ENCODE measurements at regions not wholly inside any gene's neighbourhood (a gene's known extent, or its start where the extent isn't known, plus 50 kb on each side); places are given as distances from the start of the nearest gene placed in this dataset.

GRCh38 chr9:135355521-135356011 is 124.0 kb upstream of the PPP1R26 start:
- Histone ChIP-seq H3K4me1 (no peaks in the 10 kb centered on the region), H3K27me3 (no peaks in the 10 kb centered on the region)

GRCh38 chr9:135356021-135356420 is 123.6 kb upstream of the PPP1R26 start:
- H3K4me3 ChIP-seq, result no peak overlapping the region
- TF ChIP-seq POLR2A (IDR thresholded peaks at IDR 0.05) (no peak), EP300 (IDR thresholded peaks at IDR 0.05) (no peak), CTCF (IDR thresholded peaks at IDR 0.05) (no peak)

More at GRCh38 chr9:135355521-135356011, 124.0 kb upstream of the PPP1R26 start:
- H3K36me3 ChIP-seq, result no peaks in the 10 kb centered on the region
- no peak for TF ChIP-seq CTCF (IDR thresholded peaks at IDR 0.05)
- TF ChIP-seq POLR2A (IDR thresholded peaks at IDR 0.05), result no peak
- TF ChIP-seq EP300 (IDR thresholded peaks at IDR 0.05), result no peak
- WGBS, 2 donors, result 73 to 83% methylated on average over 15 to 19 of the region's 19 CpGs
- no peak for DNase-seq (ENCODE audit: low spot score in 2 of 2)
- no peak overlapping the region for H3K27ac ChIP-seq
- peaks cover 0 to 11% (median 0%) of the 10 kb centered on the region in 4 donors for H3K9me3 ChIP-seq
- H3K4me3 ChIP-seq, result no peak overlapping the region

GRCh38 chr9:135356796-135357195 is 122.8 kb upstream of the PPP1R26 start:
- TF ChIP-seq CTCF (IDR thresholded peaks at IDR 0.05), result no peak
- no peak for TF ChIP-seq POLR2A (IDR thresholded peaks at IDR 0.05)
- 59 to 75% methylated on average over 4 to 5 of the region's 5 CpGs for WGBS, 2 donors
- H3K4me1 ChIP-seq, result no peaks in the 10 kb centered on the region
- H3K9me3 ChIP-seq, result peaks cover 0 to 6% (median 0%) of the 10 kb centered on the region in 4 donors
- no peaks in the 10 kb centered on the region for H3K27me3 ChIP-seq
- H3K36me3 ChIP-seq, result no peaks in the 10 kb centered on the region
- no peak overlapping the region for H3K27ac ChIP-seq
- no peak for DNase-seq (ENCODE audit: low spot score in 2 of 2)
- no peak overlapping the region for H3K4me3 ChIP-seq

More at GRCh38 chr9:135356021-135356420, 123.6 kb upstream of the PPP1R26 start:
- no peaks in the 10 kb centered on the region for H3K36me3 ChIP-seq
- no peak overlapping the region for H3K27ac ChIP-seq
- no peaks in the 10 kb centered on the region for H3K27me3 ChIP-seq
- DNase-seq (ENCODE audit: low spot score in 2 of 2), result no peak
- peaks cover 0 to 11% (median 0%) of the 10 kb centered on the region in 4 donors for H3K9me3 ChIP-seq
- 86 to 89% methylated on average over 26 of the region's 26 CpGs for WGBS, 2 donors
- H3K4me1 ChIP-seq, result no peaks in the 10 kb centered on the region

- no peak for TF ChIP-seq CTCF (IDR thresholded peaks at IDR 0.05)
- TF ChIP-seq EP300 (IDR thresholded peaks at IDR 0.05), result no peak
- no peak for TF ChIP-seq POLR2A (IDR thresholded peaks at IDR 0.05)
- no peak for DNase-seq (ENCODE audit: low spot score in 2 of 2)
- Histone ChIP-seq H3K36me3 (no peaks in the 10 kb centered on the region), H3K9me3 (peaks cover 0 to 4% (median 0%) of the 10 kb centered on the region in 4 donors), H3K4me1 (no peaks in the 10 kb centered on the region), H3K27ac (no peak overlapping the region), H3K27me3 (no peaks in the 10 kb centered on the region), H3K4me3 (no peak overlapping the region)
- 52 to 55% methylated on average over 24 of the region's 24 CpGs for WGBS, 2 donors
Observed at GRCh38 chr9:135357863-135358551, 121.6 kb upstream of the PPP1R26 start.

DNA sequence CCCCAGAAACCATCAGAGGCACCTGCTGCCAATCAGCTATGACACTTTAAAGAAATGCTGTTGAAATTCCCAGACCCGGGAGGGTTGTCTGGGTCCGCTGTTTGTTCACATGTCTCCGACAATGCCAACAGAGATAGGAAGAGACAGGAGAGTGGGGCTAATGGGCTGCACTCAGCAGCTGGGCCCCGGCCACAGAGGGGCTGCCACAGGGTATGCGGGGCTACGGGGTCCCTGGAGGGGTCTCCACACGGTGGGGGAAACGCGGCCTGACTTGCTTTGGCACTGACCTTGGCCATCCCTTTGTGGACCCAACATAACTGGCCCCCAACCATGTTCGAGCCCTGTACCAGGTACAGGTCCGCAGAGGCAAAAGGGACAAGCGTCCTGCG is 121.0 kb upstream of the PPP1R26 start:
- no peak for DNase-seq (ENCODE audit: low spot score in 2 of 2)
- Histone ChIP-seq H3K27ac (no peak overlapping the region), H3K4me3 (no peak overlapping the region), H3K36me3 (no peaks in the 10 kb centered on the region), H3K9me3 (peaks cover 0 to 4% (median 0%) of the 10 kb centered on the region in 4 donors), H3K27me3 (no peaks in the 10 kb centered on the region), H3K4me1 (no peaks in the 10 kb centered on the region)
- no peak for TF ChIP-seq CTCF (IDR thresholded peaks at IDR 0.05)
- 86 to 89% methylated on average over 13 of the region's 13 CpGs for WGBS, 2 donors
